Transverse colon (tissue), 4 donors: ENCODE measurements at regions not wholly inside any gene's neighbourhood (a gene's known extent, or its start where the extent isn't known, plus 50 kb on each side); places are given as distances from the start of the nearest gene placed in this dataset.
A peak's percentile ranks its signal among the peaks of the same experiment; 100 is the strongest.

Source experiments
- DNase-seq: peaks from one replicate; pipeline ENCODE4 v3.0.0-alpha.2; 2019
- H3K27ac ChIP-seq, 4 donors: fragments of 200-600 bp; sonication (generic); 2 replicates each; pipeline ENCODE4 v1.5.1; 2016 to 2018; ENCODE audit warnings: inconsistent platforms in 4 of 4
- H3K27me3 ChIP-seq: fragments of 200-600 bp; sonication (generic); 2 replicates; pipeline ENCODE4 v1.5.1; 2017; ENCODE audit warnings: inconsistent platforms
- H3K36me3 ChIP-seq, 4 donors: fragments of 200-600 bp; sonication (generic); 2 replicates each; pipeline ENCODE4 v1.5.1; 2017 to 2019; ENCODE audit warnings: inconsistent platforms in 4 of 4
- H3K4me1 ChIP-seq, 4 donors: fragments of 200-600 bp; sonication (generic); 2 replicates each; pipeline ENCODE4 v1.5.1; 2017 to 2020; ENCODE audit warnings: inconsistent platforms in 4 of 4
- H3K4me3 ChIP-seq, 4 donors: fragments of 200-600 bp; sonication (generic); 1 replicate in 1 of 4; 2 replicates in 3 of 4; pipeline versions ENCODE4 v1.5.1 to v1.6.1; 2017 to 2019; ENCODE audit warnings: inconsistent platforms in 4 of 4
- H3K9me3 ChIP-seq, 2 donors: fragments of 200-600 bp; sonication (generic); 2 replicates each; pipeline ENCODE4 v1.5.1; 2017 to 2019; ENCODE audit warnings: inconsistent platforms in 2 of 2
- CTCF ChIP-seq, 5 experiments: fragments of 200-600 bp in 3 of 5; fragments of 450-650 bp in 2 of 5; sonication (generic) in 3 of 5; IDR thresholded peaks; 1 replicate in 2 of 5; 2 replicates in 3 of 5; pipeline ENCODE4 v1.5.1; 2016 to 2017; ENCODE audit warnings: antibody characterized with exemption in 5 of 5, inconsistent platforms in 3 of 5, mild to moderate bottlenecking in 2 of 5, moderate library complexity in 1 of 5
- EP300 ChIP-seq: sonication (generic); formaldehyde crosslinking; IDR thresholded peaks from one replicate; pipeline ENCODE4 v1.6.1; 2017; ENCODE audit warnings: antibody characterized with exemption, low read depth
- POLR2A ChIP-seq: fragments of 450-650 bp; IDR thresholded peaks from one replicate; pipeline ENCODE4 v1.6.1; 2016; ENCODE audit warnings: antibody characterized with exemption, mild to moderate bottlenecking, moderate library complexity
- POLR2AphosphoS5 ChIP-seq, 3 donors: sonication (generic); formaldehyde crosslinking; IDR thresholded peaks; one replicate each; pipeline ENCODE4 v1.6.1; 2016; ENCODE audit warnings: antibody characterized with exemption in 3 of 3
- WGBS, 2 donors: methylation state at CpG; one replicate each; pipeline ENCODE4 v1.1.5; 2018; ENCODE audit warnings: low coverage in 1 of 2; 5-methylcytosine and 5-hydroxymethylcytosine counted together
- in situ Hi-C, 4 donors: fragments of 200-750 bp; cut with MboI; loops; one replicate each; pipeline versions ENCODE4 v1.15.0 to v1.15.1; 2017; ENCODE audit warnings: low sequenced_read_pairs in 3 of 4, low pct_ligation_motif_present in 1 of 4, low pct_unique_long_range_greater_than_20kb in 1 of 4
- intact Hi-C: fragments of 100-400 bp; cut with DNase I; formaldehyde crosslinking; loops from one replicate; pipeline ENCODE4 v1.15.1; 2023; ENCODE audit warnings: low total_unique reads

- WGBS, 2 donors: 62 to 76% methylated on average over 5 of the region's 5 CpGs
- intact Hi-C loops (no loop called here), in situ Hi-C loops (no loop called here)
- Histone ChIP-seq H3K4me3 (no peak overlapping the region), H3K27me3 (no peaks in the 10 kb centered on the region), H3K36me3 (no peaks in the 10 kb centered on the region), H3K9me3 (no peaks in the 10 kb centered on the region), H3K27ac (peak overlapping the region; percentile 31 to 52 (median 50)), H3K4me1 (peaks cover 15 to 39% (median 17%) of the 10 kb centered on the region in 4 donors)
- peak; percentile 44 for DNase-seq
- no peak for TF ChIP-seq EP300
- TF ChIP-seq CTCF (IDR thresholded peaks at IDR 0.05): no peak
- TF ChIP-seq POLR2AphosphoS5 (IDR thresholded peaks at IDR 0.05): no peak
- TF ChIP-seq POLR2A: no peak
These were observed 53.6 kb upstream of the EPCAM start for GRCh38 chr2:47315475-47315874.

- DNase-seq: no peak
- in situ Hi-C loops: no loop called here
- H3K36me3 ChIP-seq: no peaks in the 10 kb centered on the region
- H3K4me1 ChIP-seq: peaks cover 28 to 53% (median 32%) of the 10 kb centered on the region in 4 donors
- H3K27ac ChIP-seq: peak overlapping the region; percentile 11 to 86 (median 60)
- H3K27me3 ChIP-seq: no peaks in the 10 kb centered on the region
- H3K9me3 ChIP-seq: no peaks in the 10 kb centered on the region
- WGBS, 2 donors: 90% methylated on average over 2 of the region's 2 CpGs; no CpG with 5 or more reads in 1 of the 2 donors
- H3K4me3 ChIP-seq: no peak overlapping the region
- TF ChIP-seq POLR2AphosphoS5 (IDR thresholded peaks at IDR 0.05) (no peak), POLR2A (no peak), EP300 (no peak), CTCF (IDR thresholded peaks at IDR 0.05) (no peak)
- intact Hi-C loops: no loop called here
These were observed 55.4 kb upstream of the EPCAM start for GRCh38 chr2:47313728-47314127.

GRCh38 chr2:47313141-47313691, 55.9 kb upstream of the EPCAM start:
- H3K36me3 ChIP-seq: no peaks in the 10 kb centered on the region
- no peak for TF ChIP-seq POLR2AphosphoS5 (IDR thresholded peaks at IDR 0.05)
- no peak for TF ChIP-seq EP300
- no peak for TF ChIP-seq CTCF (IDR thresholded peaks at IDR 0.05)
- no peak for TF ChIP-seq POLR2A
- WGBS, 2 donors: 47 to 59% methylated on average over 2 to 6 of the region's 6 CpGs
- peaks cover 28 to 55% (median 33%) of the 10 kb centered on the region in 4 donors for H3K4me1 ChIP-seq
- no peaks in the 10 kb centered on the region for H3K27me3 ChIP-seq
- intact Hi-C loops (no loop called here), in situ Hi-C loops (no loop called here)
- H3K4me3 ChIP-seq: no peak overlapping the region
- peak; percentile 73 for DNase-seq
- no peaks in the 10 kb centered on the region for H3K9me3 ChIP-seq
- H3K27ac ChIP-seq: peak overlapping the region; percentile 11 to 86 (median 60)

GRCh38 chr2:47312491-47312850, 56.6 kb upstream of the EPCAM start:
- Histone ChIP-seq H3K27ac (peak overlapping the region; percentile 11 to 86 (median 60)), H3K4me3 (no peak overlapping the region), H3K9me3 (no peaks in the 10 kb centered on the region), H3K4me1 (peaks cover 28 to 61% (median 35%) of the 10 kb centered on the region in 4 donors), H3K36me3 (no peaks in the 10 kb centered on the region), H3K27me3 (no peaks in the 10 kb centered on the region)
- intact Hi-C loops: no loop called here
- in situ Hi-C loops: no loop called here
- TF ChIP-seq CTCF (IDR thresholded peaks at IDR 0.05) (no peak), POLR2AphosphoS5 (IDR thresholded peaks at IDR 0.05) (no peak), POLR2A (no peak), EP300 (no peak)
- no peak for DNase-seq
- 83 to 86% methylated on average over 1 of the region's 1 CpG for WGBS, 2 donors
